ENCODE measurements at regions not wholly inside any gene's neighbourhood (a gene's known extent, or its start where the extent isn't known, plus 50 kb on each side); places are given as distances from the start of the nearest gene placed in this dataset.
"Not testable (repeated sequence)": the region's sequence is repeated elsewhere in the genome, so short reads cannot be mapped to it uniquely, and the experiment has no call there.

DNA sequence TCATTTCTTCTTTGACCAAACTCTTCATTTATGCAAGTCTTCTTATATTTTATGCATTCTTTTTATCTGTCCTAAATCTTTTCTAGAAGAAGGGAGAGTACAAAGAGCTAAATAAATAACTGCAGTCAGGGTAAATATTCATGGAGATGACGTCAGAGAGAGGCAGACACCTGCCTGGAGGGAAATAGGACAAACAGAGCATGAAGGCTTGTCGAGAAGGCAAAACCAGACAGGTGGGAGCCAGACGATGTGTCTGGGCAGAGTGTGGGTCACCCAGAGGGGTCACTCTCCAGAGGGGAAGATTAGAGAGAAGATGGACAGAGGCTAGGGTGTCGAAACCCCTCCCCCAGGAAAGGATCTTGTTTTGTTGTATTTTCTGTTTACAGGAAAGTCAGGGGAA is 78.3 kb upstream of the RPL38 start:
- no peak for TF ChIP-seq POLR2A (IDR thresholded peaks at IDR 0.05)
- TF ChIP-seq, protein P1, sequence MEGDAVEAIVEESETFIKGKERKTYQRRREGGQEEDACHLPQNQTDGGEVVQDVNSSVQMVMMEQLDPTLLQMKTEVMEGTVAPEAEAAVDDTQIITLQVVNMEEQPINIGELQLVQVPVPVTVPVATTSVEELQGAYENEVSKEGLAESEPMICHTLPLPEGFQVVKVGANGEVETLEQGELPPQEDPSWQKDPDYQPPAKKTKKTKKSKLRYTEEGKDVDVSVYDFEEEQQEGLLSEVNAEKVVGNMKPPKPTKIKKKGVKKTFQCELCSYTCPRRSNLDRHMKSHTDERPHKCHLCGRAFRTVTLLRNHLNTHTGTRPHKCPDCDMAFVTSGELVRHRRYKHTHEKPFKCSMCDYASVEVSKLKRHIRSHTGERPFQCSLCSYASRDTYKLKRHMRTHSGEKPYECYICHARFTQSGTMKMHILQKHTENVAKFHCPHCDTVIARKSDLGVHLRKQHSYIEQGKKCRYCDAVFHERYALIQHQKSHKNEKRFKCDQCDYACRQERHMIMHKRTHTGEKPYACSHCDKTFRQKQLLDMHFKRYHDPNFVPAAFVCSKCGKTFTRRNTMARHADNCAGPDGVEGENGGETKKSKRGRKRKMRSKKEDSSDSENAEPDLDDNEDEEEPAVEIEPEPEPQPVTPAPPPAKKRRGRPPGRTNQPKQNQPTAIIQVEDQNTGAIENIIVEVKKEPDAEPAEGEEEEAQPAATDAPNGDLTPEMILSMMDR (IDR thresholded peaks at IDR 0.05) = no peak
- no peaks in the 10 kb centered on the region for H3K27me3 ChIP-seq
- no peaks in the 10 kb centered on the region for H3K9me3 ChIP-seq
- no peak for DNase-seq
- H3K27ac ChIP-seq = no peak overlapping the region
- intact Hi-C loops (cut with DNase I; ENCODE audit: low total_unique reads) = no loop called here
- no peaks in the 10 kb centered on the region for H3K36me3 ChIP-seq
- no peaks in the 10 kb centered on the region for H3K4me1 ChIP-seq
- H3K4me3 ChIP-seq = no peak overlapping the region

DNA sequence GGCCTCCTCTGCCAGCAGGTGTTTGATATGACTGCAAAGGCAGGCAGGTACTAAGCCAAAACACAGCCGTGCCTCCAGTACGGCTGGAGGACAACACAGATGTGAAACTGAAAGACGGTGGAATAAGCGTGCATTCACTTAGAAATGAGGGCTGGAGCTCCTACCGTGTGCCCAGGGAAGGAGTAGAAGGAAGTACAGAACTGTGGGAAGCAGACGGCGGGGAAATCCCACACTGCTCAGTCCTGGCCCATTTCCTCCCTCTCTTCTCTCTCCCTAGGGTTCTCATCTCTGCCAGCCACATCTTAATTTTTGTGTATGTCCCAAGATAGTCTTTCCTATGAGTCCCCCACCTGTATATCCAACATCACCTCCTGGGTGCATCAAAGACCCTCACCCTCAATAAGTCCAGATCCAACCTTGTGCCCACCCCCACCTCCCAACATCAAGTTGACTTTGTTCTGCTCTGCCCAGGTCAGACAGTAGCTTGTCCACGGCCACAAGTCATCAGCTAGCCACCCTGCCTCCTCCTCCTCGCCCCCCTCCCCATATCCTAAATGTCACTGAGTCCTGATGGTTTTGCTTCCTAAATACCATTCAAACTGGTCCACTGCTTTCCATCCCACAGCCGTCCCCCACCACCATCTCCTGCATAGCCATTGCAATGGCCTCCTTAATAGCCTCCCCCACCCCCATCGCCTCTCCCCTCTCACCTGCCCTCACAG is 77.1 kb upstream of the RPL38 start:
- H3K36me3 ChIP-seq = no peaks in the 10 kb centered on the region
- H3K9me3 ChIP-seq = no peaks in the 10 kb centered on the region
- no peak for DNase-seq
- intact Hi-C loops (cut with DNase I; ENCODE audit: low total_unique reads) = no loop called here
- no peak overlapping the region for H3K4me3 ChIP-seq
- no peak for TF ChIP-seq POLR2A (IDR thresholded peaks at IDR 0.05)
- TF ChIP-seq, protein P1 (IDR thresholded peaks at IDR 0.05) = no peak
- H3K27me3 ChIP-seq = no peaks in the 10 kb centered on the region
- no peak overlapping the region for H3K27ac ChIP-seq
- no peaks in the 10 kb centered on the region for H3K4me1 ChIP-seq

DNA sequence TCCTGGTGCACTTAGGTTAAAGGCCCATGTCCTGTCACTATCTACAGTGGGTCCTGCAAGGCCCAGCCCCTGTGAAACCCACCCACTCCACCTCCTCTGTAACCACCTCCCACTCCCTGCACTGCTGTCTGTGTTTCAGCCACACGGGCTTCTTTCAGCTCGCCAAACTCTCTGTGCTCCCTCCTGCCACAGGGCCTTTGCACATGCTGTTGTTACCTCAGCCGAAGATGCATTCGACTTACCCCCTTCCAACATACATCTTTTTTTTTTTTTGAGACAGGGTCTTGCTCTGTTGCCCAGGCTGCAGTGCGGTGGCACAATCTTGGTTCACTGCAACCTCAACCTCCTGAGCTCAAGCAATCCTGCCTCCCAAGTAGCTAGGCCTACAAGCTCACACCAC is 76.5 kb upstream of the RPL38 start:
- Histone ChIP-seq H3K27ac (no peak overlapping the region), H3K9me3 (no peaks in the 10 kb centered on the region), H3K27me3 (no peaks in the 10 kb centered on the region), H3K4me3 (no peak overlapping the region), H3K4me1 (no peaks in the 10 kb centered on the region), H3K36me3 (no peaks in the 10 kb centered on the region)
- no peak for DNase-seq
- intact Hi-C loops (cut with DNase I; ENCODE audit: low total_unique reads) = no loop called here
- no peak for TF ChIP-seq POLR2A (IDR thresholded peaks at IDR 0.05)
- TF ChIP-seq, protein P1 (IDR thresholded peaks at IDR 0.05) = no peak

DNA sequence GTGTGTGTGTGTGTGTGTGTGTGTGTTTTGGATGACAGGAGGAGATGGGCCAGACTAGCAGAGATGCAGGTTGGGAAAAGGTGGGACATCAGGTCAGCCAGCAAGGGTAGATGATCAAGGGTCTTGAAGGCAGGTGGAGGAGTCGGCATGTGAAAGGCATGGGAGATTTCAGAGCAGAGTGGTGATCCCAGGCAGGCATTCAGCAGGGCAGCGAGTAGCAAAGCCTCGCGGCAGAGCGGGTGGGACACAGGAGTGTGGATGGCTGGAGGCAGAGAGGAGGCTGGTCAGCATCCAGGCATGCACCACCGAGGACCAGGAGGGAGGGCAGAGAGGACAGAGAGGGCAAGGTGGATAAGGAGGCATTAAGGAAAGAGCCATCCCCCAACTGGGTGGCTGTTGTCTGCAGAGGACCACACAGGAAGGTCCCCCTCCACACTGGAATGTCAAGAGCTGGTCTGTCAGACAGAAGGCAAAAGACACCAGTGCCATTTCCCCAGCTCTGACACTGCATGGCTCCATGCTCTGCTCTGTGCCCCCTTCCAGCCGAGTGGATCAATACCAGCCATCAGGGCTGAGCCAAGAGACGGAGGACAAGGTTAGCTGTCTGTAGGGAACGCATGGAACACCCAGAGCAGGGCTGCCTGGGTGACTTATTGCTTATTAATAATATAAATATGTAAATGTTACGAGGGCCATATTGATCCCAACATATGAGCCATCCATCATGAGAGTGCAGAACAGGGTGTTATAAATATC is 74.8 kb upstream of the RPL38 start:
- no peak for DNase-seq
- H3K27ac ChIP-seq = no peak overlapping the region
- H3K27me3 ChIP-seq = no peaks in the 10 kb centered on the region
- H3K36me3 ChIP-seq = no peaks in the 10 kb centered on the region
- no peaks in the 10 kb centered on the region for H3K9me3 ChIP-seq
- H3K4me3 ChIP-seq = no peak overlapping the region
- H3K4me1 ChIP-seq = no peaks in the 10 kb centered on the region
- TF ChIP-seq, protein P1 (IDR thresholded peaks at IDR 0.05) = no peak
- TF ChIP-seq POLR2A (IDR thresholded peaks at IDR 0.05) = no peak
- intact Hi-C loops (cut with DNase I; ENCODE audit: low total_unique reads) = no loop called here

DNA sequence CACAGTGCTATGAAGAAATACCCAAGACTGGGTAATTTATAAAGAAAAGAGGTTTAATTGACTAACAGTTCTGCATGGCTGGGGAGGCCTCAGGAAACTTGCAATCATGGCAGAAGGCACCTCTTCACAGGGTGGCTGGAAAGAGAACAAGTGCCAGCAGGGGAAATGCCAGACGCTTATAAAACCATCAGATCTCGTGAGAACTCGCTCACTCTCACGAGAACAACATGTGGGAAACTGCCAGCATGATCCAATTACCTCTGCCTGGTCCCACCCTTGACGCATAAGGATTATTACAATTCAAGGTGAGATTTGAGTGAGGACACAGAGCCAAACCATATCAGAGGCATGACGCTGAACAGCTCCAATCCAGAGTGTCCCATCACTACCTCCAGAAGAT is 73.7 kb upstream of the RPL38 start:
- H3K4me3 ChIP-seq; intact Hi-C loops (cut with DNase I; ENCODE audit: low total_unique reads); H3K36me3 ChIP-seq; H3K4me1 ChIP-seq; DNase-seq; H3K27ac ChIP-seq; H3K9me3 ChIP-seq; H3K27me3 ChIP-seq: not testable (repeated sequence)

All from uterus (tissue), 3 donors.